ENCODE measurements at regions not wholly inside any gene's neighbourhood (a gene's known extent, or its start where the extent isn't known, plus 50 kb on each side); places are given as distances from the start of the nearest gene placed in this dataset.
"Not testable (repeated sequence)": the region's sequence is repeated elsewhere in the genome, so short reads cannot be mapped to it uniquely, and the experiment has no call there.

DNA sequence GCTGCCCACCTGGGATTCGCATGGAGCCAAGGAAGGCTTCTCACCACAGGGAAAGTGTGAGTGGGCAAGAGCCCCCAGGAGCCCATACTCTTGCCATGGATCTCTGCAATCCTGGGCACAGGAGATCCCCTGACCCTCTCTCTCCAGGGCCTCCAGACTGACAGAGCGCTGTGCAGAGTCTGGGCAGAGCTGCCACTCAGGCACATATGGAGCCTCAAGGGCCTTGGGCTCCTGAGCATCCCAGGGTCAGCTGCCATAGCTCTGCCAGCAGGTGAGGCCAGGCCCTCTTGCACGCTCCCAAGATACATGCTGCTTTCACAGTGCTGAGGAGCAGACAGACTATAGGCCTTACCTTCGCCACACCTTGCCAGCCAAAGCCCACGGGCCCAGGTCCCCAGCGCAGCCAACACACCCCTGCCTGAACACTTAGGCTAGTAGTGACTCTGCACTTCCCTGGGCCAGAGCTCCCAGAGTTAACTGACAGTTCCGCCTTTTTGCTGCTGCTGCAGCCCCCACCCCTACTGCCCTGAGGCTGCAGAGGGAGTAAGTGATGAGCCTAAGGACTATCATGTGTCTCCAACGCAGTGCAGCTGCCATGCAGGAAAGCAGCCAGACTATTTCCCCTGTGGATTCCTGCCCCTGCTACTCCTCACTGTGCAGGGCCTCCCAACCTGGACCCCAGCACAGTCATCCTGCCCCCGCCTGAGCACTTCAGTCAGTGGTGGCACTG is 323.2 kb downstream of the SPATA31A1 start:
- H4K20me1 ChIP-seq (ENCODE audit: control insufficient read depth, insufficient read depth, low read depth, low read length); H3K27ac ChIP-seq (ENCODE audit: low read depth, low read length); H3K4me3 ChIP-seq (ENCODE audit: low read length); H3K9me2 ChIP-seq (replicated peaks; ENCODE audit: control insufficient read depth, low read length); H3K36me3 ChIP-seq (ENCODE audit: control insufficient read depth, low read length); H3F3A ChIP-seq (ENCODE audit: control insufficient read depth, insufficient read depth); H3K4me1 ChIP-seq (ENCODE audit: control insufficient read depth, low read length); H3K79me2 ChIP-seq (ENCODE audit: control insufficient read depth, low read length); H3K4me2 ChIP-seq (ENCODE audit: low read length); H3K9me3 ChIP-seq (ENCODE audit: control insufficient read depth, insufficient read depth, low read length); H3K27me3 ChIP-seq (ENCODE audit: control insufficient read depth, low read length): not testable (repeated sequence)

DNA sequence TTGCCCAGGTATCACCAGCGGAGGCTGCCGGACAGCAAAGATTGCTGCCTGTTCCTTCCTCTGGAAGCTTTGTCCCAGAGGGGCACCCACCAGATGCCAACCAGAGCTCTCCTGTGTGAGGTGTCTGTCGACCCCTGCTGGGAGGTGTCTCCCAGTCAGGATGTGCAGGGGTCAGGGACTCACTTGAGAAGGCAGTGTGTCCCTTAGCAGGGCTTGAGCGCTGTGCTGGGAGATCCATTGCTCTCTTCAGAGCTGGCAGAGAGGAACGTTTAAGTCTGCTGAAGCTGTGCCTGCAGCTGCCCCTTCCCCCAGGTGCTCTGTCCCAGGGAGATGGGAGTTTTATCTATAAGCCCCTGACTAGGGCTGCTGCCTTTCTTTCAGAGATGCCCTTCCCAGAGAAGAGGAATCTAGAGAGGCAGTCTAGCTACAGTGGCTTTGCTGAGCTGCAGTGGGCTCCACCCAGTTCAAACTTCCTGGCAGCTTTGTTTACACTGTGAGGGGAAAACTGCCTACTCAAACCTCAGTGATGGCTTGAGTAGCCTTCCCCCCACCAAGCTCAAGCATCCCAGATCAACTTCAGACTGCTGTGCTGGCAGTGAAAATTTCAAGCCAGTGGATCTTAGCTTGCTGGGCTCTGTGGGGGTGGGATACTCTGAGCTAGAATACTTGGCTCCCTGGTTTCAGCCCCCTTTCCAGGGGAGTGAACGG is 325.4 kb downstream of the SPATA31A1 start:
- not testable (repeated sequence) for H3K9me3 ChIP-seq (ENCODE audit: control insufficient read depth, insufficient read depth, low read length); H3K4me1 ChIP-seq (ENCODE audit: control insufficient read depth, low read length); H3K4me2 ChIP-seq (ENCODE audit: low read length); H3F3A ChIP-seq (ENCODE audit: control insufficient read depth, insufficient read depth); H3K4me3 ChIP-seq (ENCODE audit: low read length); H3K27me3 ChIP-seq (ENCODE audit: control insufficient read depth, low read length); H3K79me2 ChIP-seq (ENCODE audit: control insufficient read depth, low read length); H3K9me2 ChIP-seq (replicated peaks; ENCODE audit: control insufficient read depth, low read length); H3K36me3 ChIP-seq (ENCODE audit: control insufficient read depth, low read length); H4K20me1 ChIP-seq (ENCODE audit: control insufficient read depth, insufficient read depth, low read depth, low read length); H3K27ac ChIP-seq (ENCODE audit: low read depth, low read length)

DNA sequence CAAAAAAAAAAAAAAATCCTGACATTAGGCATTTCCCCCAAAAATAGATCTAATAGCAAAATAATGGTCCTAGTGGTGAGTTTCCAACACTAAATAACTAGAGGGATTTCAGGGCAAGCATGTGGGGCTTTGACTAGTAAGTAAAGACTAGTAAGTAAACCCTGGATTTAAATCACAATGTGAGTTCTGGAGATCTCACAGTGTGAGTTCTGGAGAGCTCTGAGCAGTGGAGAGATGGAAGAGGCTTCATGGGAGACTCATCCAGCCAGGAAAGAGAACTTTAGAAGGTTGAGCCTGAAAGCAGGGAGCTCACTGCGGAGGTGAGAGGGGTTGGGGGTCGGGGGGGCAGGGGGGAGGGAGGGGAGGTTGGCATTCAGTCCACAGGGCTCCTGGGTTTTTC is 373.4 kb downstream of the SPATA31A1 start:
- not testable (repeated sequence) for H3K4me3 ChIP-seq (ENCODE audit: low read length); H3F3A ChIP-seq (ENCODE audit: control insufficient read depth, insufficient read depth); H4K20me1 ChIP-seq (ENCODE audit: control insufficient read depth, insufficient read depth, low read depth, low read length); H3K27ac ChIP-seq (ENCODE audit: low read depth, low read length); H3K27me3 ChIP-seq (ENCODE audit: control insufficient read depth, low read length); H3K9me2 ChIP-seq (replicated peaks; ENCODE audit: control insufficient read depth, low read length); H3K36me3 ChIP-seq (ENCODE audit: control insufficient read depth, low read length); H3K79me2 ChIP-seq (ENCODE audit: control insufficient read depth, low read length); H3K4me2 ChIP-seq (ENCODE audit: low read length); H3K9me3 ChIP-seq (ENCODE audit: control insufficient read depth, insufficient read depth, low read length); H3K4me1 ChIP-seq (ENCODE audit: control insufficient read depth, low read length)

DNA sequence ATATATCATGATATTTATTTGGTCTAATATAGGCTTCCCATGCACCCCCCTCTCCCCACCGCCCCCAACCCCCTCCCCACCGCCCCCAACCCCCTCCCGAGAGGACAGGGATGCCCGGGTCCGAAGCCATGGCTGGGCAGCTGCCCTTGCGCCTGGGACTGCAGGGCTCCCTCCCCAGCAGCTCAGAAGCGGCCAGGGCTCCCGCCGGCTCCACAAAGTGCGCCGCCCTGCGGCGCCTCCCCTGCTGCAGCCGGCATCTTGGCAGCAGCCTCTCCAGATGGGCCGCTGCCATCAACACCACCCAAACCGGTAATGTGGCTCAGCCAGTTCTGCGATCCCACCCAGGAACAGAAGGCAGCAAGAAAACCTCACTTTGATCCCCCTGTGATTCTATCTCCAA is 389.4 kb downstream of the SPATA31A1 start:
- not testable (repeated sequence) for H3K36me3 ChIP-seq (ENCODE audit: control insufficient read depth, low read length); H3F3A ChIP-seq (ENCODE audit: control insufficient read depth, insufficient read depth); H3K27ac ChIP-seq (ENCODE audit: low read depth, low read length); H3K79me2 ChIP-seq (ENCODE audit: control insufficient read depth, low read length); H4K20me1 ChIP-seq (ENCODE audit: control insufficient read depth, insufficient read depth, low read depth, low read length); H3K27me3 ChIP-seq (ENCODE audit: control insufficient read depth, low read length); H3K9me2 ChIP-seq (replicated peaks; ENCODE audit: control insufficient read depth, low read length); H3K4me2 ChIP-seq (ENCODE audit: low read length); H3K4me1 ChIP-seq (ENCODE audit: control insufficient read depth, low read length); H3K9me3 ChIP-seq (ENCODE audit: control insufficient read depth, insufficient read depth, low read length); H3K4me3 ChIP-seq (ENCODE audit: low read length)

DNA sequence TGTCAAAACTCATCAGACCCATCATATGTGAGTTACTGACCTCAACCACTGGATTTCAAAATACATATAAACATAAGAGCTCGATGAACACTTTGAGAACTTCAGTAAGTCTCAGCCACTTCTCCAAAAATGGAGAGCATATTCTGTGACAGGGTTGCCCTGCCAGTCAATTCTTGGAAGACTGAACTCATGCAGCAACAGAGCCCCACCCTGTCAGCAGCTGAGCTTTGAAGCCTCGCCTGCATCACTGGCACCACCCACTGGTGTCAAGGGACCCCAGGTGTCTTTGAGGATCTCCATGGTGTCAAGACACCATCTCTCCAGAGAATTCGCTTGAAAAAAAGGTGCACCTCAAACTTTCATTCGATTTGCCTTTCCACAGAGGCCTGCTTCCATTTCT is 420.1 kb downstream of the SPATA31A1 start:
- not testable (repeated sequence) for H4K20me1 ChIP-seq (ENCODE audit: control insufficient read depth, insufficient read depth, low read depth, low read length); H3K4me1 ChIP-seq (ENCODE audit: control insufficient read depth, low read length); H3K27me3 ChIP-seq (ENCODE audit: control insufficient read depth, low read length); H3K9me3 ChIP-seq (ENCODE audit: control insufficient read depth, insufficient read depth, low read length); H3F3A ChIP-seq (ENCODE audit: control insufficient read depth, insufficient read depth); H3K79me2 ChIP-seq (ENCODE audit: control insufficient read depth, low read length); H3K36me3 ChIP-seq (ENCODE audit: control insufficient read depth, low read length); H3K27ac ChIP-seq (ENCODE audit: low read depth, low read length); H3K4me2 ChIP-seq (ENCODE audit: low read length); H3K9me2 ChIP-seq (replicated peaks; ENCODE audit: control insufficient read depth, low read length); H3K4me3 ChIP-seq (ENCODE audit: low read length)

DNA sequence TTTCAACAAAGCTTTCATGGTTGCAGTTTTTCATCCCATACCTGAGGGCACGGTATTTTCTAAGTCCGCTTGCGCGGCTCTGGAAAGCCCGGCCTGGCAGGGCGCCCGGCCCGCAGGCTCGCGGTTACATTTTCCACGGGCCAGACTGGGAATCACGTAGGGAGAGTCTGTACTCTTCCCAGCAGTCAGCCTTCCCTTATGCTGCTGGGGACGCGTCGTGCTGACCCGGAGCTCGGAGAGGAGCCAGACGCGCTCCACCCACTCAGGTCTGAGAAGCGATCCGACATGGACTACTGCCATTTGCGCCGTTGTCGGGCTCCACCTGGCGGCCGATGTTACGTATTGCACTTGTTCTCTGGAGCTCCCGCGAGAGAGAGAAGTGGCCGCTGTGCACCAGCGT is 435.9 kb downstream of the SPATA31A1 start:
- H3K4me2 ChIP-seq (ENCODE audit: low read length); H3K27me3 ChIP-seq (ENCODE audit: control insufficient read depth, low read length); H3K79me2 ChIP-seq (ENCODE audit: control insufficient read depth, low read length); H3K27ac ChIP-seq (ENCODE audit: low read depth, low read length); H3K9me2 ChIP-seq (replicated peaks; ENCODE audit: control insufficient read depth, low read length); H3K9me3 ChIP-seq (ENCODE audit: control insufficient read depth, insufficient read depth, low read length); H3K4me1 ChIP-seq (ENCODE audit: control insufficient read depth, low read length); H4K20me1 ChIP-seq (ENCODE audit: control insufficient read depth, insufficient read depth, low read depth, low read length); H3K4me3 ChIP-seq (ENCODE audit: low read length); H3K36me3 ChIP-seq (ENCODE audit: control insufficient read depth, low read length); H3F3A ChIP-seq (ENCODE audit: control insufficient read depth, insufficient read depth): not testable (repeated sequence)

DNA sequence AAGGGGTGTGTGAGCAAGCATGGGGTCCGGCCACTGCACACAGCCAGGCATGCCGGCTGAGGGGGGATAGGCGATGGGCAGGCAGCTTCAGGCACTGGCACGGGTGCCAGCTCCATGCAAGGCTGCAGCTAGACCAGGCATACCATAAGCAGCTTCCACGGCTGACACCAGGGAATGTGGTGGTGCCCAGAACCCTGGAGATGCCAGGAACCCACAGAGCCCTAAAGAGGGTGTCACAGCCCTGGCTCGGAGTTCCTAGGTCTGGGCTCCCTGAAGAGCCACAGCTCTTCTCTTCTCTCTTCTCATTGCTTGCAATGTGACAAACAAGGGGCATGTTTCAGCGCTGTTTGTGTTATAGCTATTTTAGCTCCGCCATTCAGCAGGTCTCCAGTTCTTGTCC is 442.5 kb downstream of the SPATA31A1 start:
- H3K4me1 ChIP-seq (ENCODE audit: control insufficient read depth, low read length); H3K4me3 ChIP-seq (ENCODE audit: low read length); H3K79me2 ChIP-seq (ENCODE audit: control insufficient read depth, low read length); H3K9me3 ChIP-seq (ENCODE audit: control insufficient read depth, insufficient read depth, low read length); H3K27me3 ChIP-seq (ENCODE audit: control insufficient read depth, low read length); H3K36me3 ChIP-seq (ENCODE audit: control insufficient read depth, low read length); H3K4me2 ChIP-seq (ENCODE audit: low read length); H3K9me2 ChIP-seq (replicated peaks; ENCODE audit: control insufficient read depth, low read length); H3K27ac ChIP-seq (ENCODE audit: low read depth, low read length); H4K20me1 ChIP-seq (ENCODE audit: control insufficient read depth, insufficient read depth, low read depth, low read length); H3F3A ChIP-seq (ENCODE audit: control insufficient read depth, insufficient read depth): not testable (repeated sequence)

DNA sequence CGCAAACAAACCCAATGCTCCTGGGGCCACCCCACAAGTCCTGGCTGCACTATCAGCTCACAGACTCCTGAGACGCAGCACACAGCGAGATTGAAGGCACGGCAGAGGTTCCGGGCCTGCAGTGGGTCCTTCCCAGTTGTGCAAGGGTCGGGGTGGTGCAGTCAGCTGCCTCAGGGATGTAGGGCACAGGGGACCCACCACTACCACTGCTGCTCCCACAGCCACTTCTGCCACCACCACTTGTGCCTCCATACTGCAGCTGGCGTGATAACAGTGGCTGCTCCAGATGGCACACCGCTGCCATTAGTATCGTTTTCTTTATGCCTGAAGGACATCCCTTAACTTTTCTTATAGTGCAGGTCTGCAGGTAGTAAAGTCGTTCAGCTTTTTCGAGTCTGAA is 443.8 kb downstream of the SPATA31A1 start:
- not testable (repeated sequence) for H4K20me1 ChIP-seq (ENCODE audit: control insufficient read depth, insufficient read depth, low read depth, low read length); H3K4me3 ChIP-seq (ENCODE audit: low read length); H3K27me3 ChIP-seq (ENCODE audit: control insufficient read depth, low read length); H3K79me2 ChIP-seq (ENCODE audit: control insufficient read depth, low read length); H3K36me3 ChIP-seq (ENCODE audit: control insufficient read depth, low read length); H3K4me1 ChIP-seq (ENCODE audit: control insufficient read depth, low read length); H3K27ac ChIP-seq (ENCODE audit: low read depth, low read length); H3K4me2 ChIP-seq (ENCODE audit: low read length); H3K9me3 ChIP-seq (ENCODE audit: control insufficient read depth, insufficient read depth, low read length); H3F3A ChIP-seq (ENCODE audit: control insufficient read depth, insufficient read depth); H3K9me2 ChIP-seq (replicated peaks; ENCODE audit: control insufficient read depth, low read length)
